Mucosa of gallbladder (tissue), 1 donor: ENCODE measurements at regions not wholly inside any gene's neighbourhood (a gene's known extent, or its start where the extent isn't known, plus 50 kb on each side); places are given as distances from the start of the nearest gene placed in this dataset.
"Not testable (repeated sequence)": the region's sequence is repeated elsewhere in the genome, so short reads cannot be mapped to it uniquely, and the experiment has no call there.

Experiments used
- DNase-seq: peaks from one replicate; pipeline ENCODE4 v3.0.0-alpha.2; 2020; ENCODE audit warnings: low spot score
- donor health status: DM: no; HTN: no; CAD: no.

GRCh38 chr14:87240319-87240718, 752.7 kb downstream of the GALC start:
- not testable (repeated sequence) for DNase-seq

GRCh38 chr14:87233806-87234384, 759.1 kb downstream of the GALC start:
- no peak for DNase-seq

GRCh38 chr14:87233266-87233665, 759.7 kb downstream of the GALC start:
- no peak for DNase-seq

- DNase-seq, result no peak
These were observed 761.5 kb downstream of the GALC start for GRCh38 chr14:87231336-87232026.

- no peak for DNase-seq
These were observed 762.3 kb downstream of the GALC start for GRCh38 chr14:87230726-87231125.

- no peak for DNase-seq
These were observed 763.9 kb downstream of the GALC start for GRCh38 chr14:87229131-87229530.

- DNase-seq, result no peak
These were observed 776.0 kb downstream of the GALC start for GRCh38 chr14:87217023-87217422.

GRCh38 chr14:87214558-87214957, 778.4 kb downstream of the GALC start:
- no peak for DNase-seq

- DNase-seq, result no peak
These were observed 785.2 kb downstream of the GALC start for GRCh38 chr14:87207756-87208155.

GRCh38 chr14:87205811-87206210, 787.2 kb downstream of the GALC start:
- no peak for DNase-seq

- DNase-seq, result no peak
These were observed 789.6 kb downstream of the GALC start for GRCh38 chr14:87203346-87203745.

GRCh38 chr14:87199381-87199780, 793.6 kb downstream of the GALC start:
- DNase-seq, result no peak

GRCh38 chr14:87196436-87196835, 796.5 kb downstream of the GALC start:
- DNase-seq, result no peak

GRCh38 chr14:87187786-87188185, 805.2 kb downstream of the GALC start:
- DNase-seq, result no peak

- no peak for DNase-seq
These were observed 806.2 kb downstream of the GALC start for GRCh38 chr14:87186737-87187136.

GRCh38 chr14:87185961-87186560, 806.9 kb downstream of the GALC start:
- DNase-seq, result no peak

- DNase-seq, result no peak
These were observed 808.8 kb downstream of the GALC start for GRCh38 chr14:87184180-87184579.

- no peak for DNase-seq
These were observed 811.7 kb downstream of the GALC start for GRCh38 chr14:87181288-87181687.

GRCh38 chr14:87179936-87180335, 813.0 kb downstream of the GALC start:
- no peak for DNase-seq

- no peak for DNase-seq
These were observed 814.7 kb downstream of the GALC start for GRCh38 chr14:87178277-87178676.

- DNase-seq, result no peak
These were observed 817.8 kb downstream of the GALC start for GRCh38 chr14:87175175-87175574.

- no peak for DNase-seq
These were observed 821.8 kb downstream of the GALC start for GRCh38 chr14:87171141-87171540.

GRCh38 chr14:87170179-87170578, 822.8 kb downstream of the GALC start:
- no peak for DNase-seq
